K562 (cell line): ENCODE measurements at regions not wholly inside any gene's neighbourhood (a gene's known extent, or its start where the extent isn't known, plus 50 kb on each side); places are given as distances from the start of the nearest gene placed in this dataset.

Source experiments
- CTCF ChIP-seq, 3 experiments: IDR thresholded peaks in 2 of 3; conservative IDR thresholded peaks in 1 of 3; 2 replicates each; pipeline ENCODE4 v1.5.1; 2011 to 2012; ENCODE audit warnings: low read length in 3 of 3, mild to moderate bottlenecking in 3 of 3, control low read depth in 2 of 3, improper control_type of control experiment in 1 of 3, inconsistent platforms in 1 of 3, low read depth in 1 of 3, mixed read lengths in 1 of 3, moderate library complexity in 1 of 3; ENCODE audit not compliant: insufficient read depth in 2 of 3
- DEAF1 ChIP-seq: fragments of 450-650 bp; formaldehyde crosslinking; IDR thresholded peaks from 2 replicates; pipeline ENCODE4 v1.4.0; 2020; ENCODE audit warnings: mild to moderate bottlenecking, moderate library complexity
- ESRRA ChIP-seq: fragments of 450-650 bp; IDR thresholded peaks from 2 replicates; pipeline ENCODE4 v1.6.1; 2014; ENCODE audit warnings: low read depth, mild to moderate bottlenecking, moderate library complexity, borderline replicate concordance
- FOSL1 ChIP-seq: fragments of 200-800 bp; sonication (Bioruptor generic); conservative IDR thresholded peaks from 2 replicates; pipeline ENCODE4 v1.6.1; 2016; ENCODE audit warnings: missing genetic modification characterization, missing compliant biosample characterization
- HDAC1 ChIP-seq, 2 experiments: fragments of 450-650 bp; IDR thresholded peaks; 2 replicates each; pipeline ENCODE4 v1.6.1; 2016 to 2017; ENCODE audit warnings: inconsistent platforms in 1 of 2, mild to moderate bottlenecking in 1 of 2, moderate library complexity in 1 of 2
- JUND ChIP-seq, 2 experiments: IDR thresholded peaks; 2 replicates in 1 of 2; 3 replicates in 1 of 2; pipeline ENCODE4 v1.6.1; 2011; ENCODE audit warnings: borderline replicate concordance in 2 of 2, low read depth in 2 of 2, low read length in 2 of 2, improper control_type of control experiment in 1 of 2, missing biosample characterization in 1 of 2, missing genetic modification characterization in 1 of 2, missing genetic modification reagents in 1 of 2
- NFE2L1 ChIP-seq: fragments of 450-650 bp; IDR thresholded peaks from 2 replicates; pipeline ENCODE4 v1.6.1; 2016; ENCODE audit warnings: missing genetic modification characterization, low read depth, mild to moderate bottlenecking, missing compliant biosample characterization, moderate library complexity, borderline replicate concordance
- NUFIP1 ChIP-seq: fragments of 450-650 bp; IDR thresholded peaks from 2 replicates; pipeline ENCODE4 v1.6.1; 2018; ENCODE audit not compliant: partially characterized antibody
- REST ChIP-seq, 2 experiments: fragments of 450-650 bp; formaldehyde crosslinking in 1 of 2; IDR thresholded peaks; 2 replicates each; pipeline versions ENCODE4 v1.4.0 to v1.6.1; 2014 to 2020; ENCODE audit warnings: mild to moderate bottlenecking in 2 of 2, borderline replicate concordance in 1 of 2, low read depth in 1 of 2
- RFX1 ChIP-seq: fragments of 450-650 bp; IDR thresholded peaks from 2 replicates; pipeline ENCODE4 v1.6.1; 2016; ENCODE audit warnings: mild to moderate bottlenecking, moderate library complexity
- ZNF398 ChIP-seq: fragments of 250-450 bp; sonication (Bioruptor Pico); IDR thresholded peaks from 2 replicates; pipeline ENCODE4 v1.8.0; 2021; ENCODE audit warnings: moderate library complexity, mild to moderate bottlenecking, inconsistent platforms

GRCh38 chr1:181936768-181937581 is 124.5 kb downstream of the ZNF648 start (continued):
- peak; percentile 88 for TF ChIP-seq REST (IDR thresholded peaks at IDR 0.05; ENCODE audit: borderline replicate concordance)
- TF ChIP-seq REST (CRISPR knock-in tag; IDR thresholded peaks at IDR 0.05; ENCODE audit: low read depth): no peak
- no peak for TF ChIP-seq RFX1
- TF ChIP-seq DEAF1 (CRISPR knock-in tag): peak; percentile 79
- no peak for TF ChIP-seq NUFIP1
- 0 out of 2 replicates have a peak, but pooled peaks have one; percentile 23 for TF ChIP-seq FOSL1 (tag)
- TF ChIP-seq ESRRA: 0 out of 2 replicates have a peak, but pooled peaks have one; percentile 30
- TF ChIP-seq HDAC1 (IDR thresholded peaks at IDR 0.05): no peak
- no peak for TF ChIP-seq NFE2L1 (tag)
- TF ChIP-seq ZNF398 (CRISPR knock-in tag): no peak
- peak; percentile 85 to 95 (median 88) for TF ChIP-seq CTCF (IDR thresholded peaks at IDR 0.05 in 2 of 3, conservative IDR thresholded peaks at IDR 0.05 in 1 of 3; ENCODE audit: insufficient read depth in 2 of 3, low read depth in 1 of 3, low read length in 3 of 3)
- 0 out of 2 replicates have a peak, but pooled peaks have one; percentile 4 for TF ChIP-seq JUND (IDR thresholded peaks at IDR 0.05; ENCODE audit: borderline replicate concordance, low read depth, low read length)
- TF ChIP-seq JUND (tag; IDR thresholded peaks at IDR 0.05; ENCODE audit: borderline replicate concordance, low read depth, low read length): no peak
